ENCODE measurements at regions not wholly inside any gene's neighbourhood (a gene's known extent, or its start where the extent isn't known, plus 50 kb on each side); places are given as distances from the start of the nearest gene placed in this dataset.

GRCh38 chr6:23775127-23775526, 350.9 kb upstream of the NRSN1 start:
- TF ChIP-seq CTCF (conservative IDR thresholded peaks at IDR 0.05): no peak
- TF ChIP-seq EZH2 (IDR thresholded peaks at IDR 0.05; ENCODE audit: low read depth): no peak
